IMR-90 (cell line): ENCODE measurements at regions not wholly inside any gene's neighbourhood (a gene's known extent, or its start where the extent isn't known, plus 50 kb on each side); places are given as distances from the start of the nearest gene placed in this dataset.

ENCODE experiments used
- ATAC-seq: fragments of 200-7000 bp; cut with Tn5 transposase; 2 replicates; pipeline ENCODE4 v1.9.1; 2020; ENCODE audit warnings: low read depth, mild to moderate bottlenecking, moderate library complexity
- BruUV-seq: library from RNA; stranded (reverse); fragments of 400-500 nt; replicated peaks from 2 replicates; lab custom pipeline; 2021; lab: Mats Ljungman, UMichigan
- CTCF ChIA-PET: fragments of 300-600 bp; formaldehyde crosslinking; extraction: SDS; loops from one replicate; lab custom pipeline; 2021; ENCODE audit warnings: antibody characterized with exemption; lab: Yijun Ruan, JAX
- POLR2A ChIA-PET: fragments of 300-600 bp; sonication (Branson Sonifier 250); formaldehyde crosslinking; loops from one replicate; lab custom pipeline; 2022; ENCODE audit warnings: antibody characterized with exemption; ENCODE audit not compliant: unreplicated experiment; lab: Charles Lee
- DNase-seq: peaks from one replicate; pipeline ENCODE4 v3.0.0; 2013
- H2AFZ ChIP-seq: replicated peaks from 2 replicates; pipeline ENCODE3; 2013; ENCODE audit warnings: low read length, mild to moderate bottlenecking; ENCODE audit not compliant: poor library complexity
- H2AK5ac ChIP-seq: 2 replicates; pipeline ENCODE4 v1.6.1; 2013; ENCODE audit warnings: low read depth, low read length, inconsistent platforms
- H2AK9ac ChIP-seq: replicated peaks from 2 replicates; pipeline ENCODE3; 2013; ENCODE audit warnings: mild to moderate bottlenecking, low read depth, low read length, moderate library complexity; ENCODE audit not compliant: poor library complexity
- H2BK120ac ChIP-seq: 2 replicates; pipeline ENCODE4 v1.6.1; 2013; ENCODE audit warnings: low read depth, low read length, inconsistent platforms
- H2BK15ac ChIP-seq: 3 replicates; pipeline ENCODE4 v1.6.1; 2013; ENCODE audit warnings: low read depth, low read length, inconsistent platforms
- H2BK20ac ChIP-seq: 2 replicates; pipeline ENCODE4 v1.6.1; 2013; ENCODE audit warnings: low read depth, mild to moderate bottlenecking, inconsistent platforms, low read length, moderate library complexity
- H2BK5ac ChIP-seq: 2 replicates; pipeline ENCODE4 v1.6.1; 2013; ENCODE audit warnings: mild to moderate bottlenecking, low read depth, low read length, inconsistent platforms; ENCODE audit not compliant: poor library complexity, severe bottlenecking
- H3K14ac ChIP-seq: replicated peaks from 2 replicates; pipeline ENCODE4 v1.6.1; 2013; ENCODE audit warnings: low read depth, low read length, inconsistent platforms
- H3K18ac ChIP-seq: 2 replicates; pipeline ENCODE4 v1.6.1; 2013; ENCODE audit warnings: low read depth, low read length, control low read depth
- H3K23ac ChIP-seq: 2 replicates; pipeline ENCODE4 v1.6.1; 2013; ENCODE audit warnings: low read depth, low read length, inconsistent platforms
- H3K27ac ChIP-seq: 2 replicates; pipeline ENCODE4 v1.5.1; 2013; ENCODE audit warnings: mild to moderate bottlenecking, control low read depth, low read length; ENCODE audit not compliant: insufficient read depth
- H3K27me3 ChIP-seq: 2 replicates; pipeline ENCODE4 v1.6.1; 2013; ENCODE audit warnings: low read length; ENCODE audit not compliant: control insufficient read depth, insufficient read depth
- H3K36me3 ChIP-seq: 2 replicates; pipeline ENCODE4 v1.6.1; 2013; ENCODE audit warnings: low read length, mixed read lengths; ENCODE audit not compliant: control insufficient read depth, insufficient read depth
- H3K4ac ChIP-seq: 2 replicates; pipeline ENCODE4 v1.6.1; 2013; ENCODE audit warnings: low read depth, low read length, inconsistent platforms
- H3K4me1 ChIP-seq: 2 replicates; pipeline ENCODE4 v1.6.1; 2013; ENCODE audit warnings: low read length, mixed read lengths; ENCODE audit not compliant: control insufficient read depth, insufficient read depth
- H3K4me2 ChIP-seq: 2 replicates; pipeline ENCODE4 v1.6.1; 2013; ENCODE audit warnings: low read depth, mild to moderate bottlenecking, control low read depth, low read length, moderate library complexity
- H3K4me3 ChIP-seq: 2 replicates; pipeline ENCODE4 v1.5.1; 2013; ENCODE audit warnings: low read depth, mild to moderate bottlenecking, control low read depth, low read length, moderate library complexity; ENCODE audit not compliant: insufficient read depth
- H3K56ac ChIP-seq: 2 replicates; pipeline ENCODE4 v1.6.1; 2013; ENCODE audit warnings: low read length, inconsistent platforms; ENCODE audit not compliant: insufficient read depth; ENCODE audit errors: extremely low read depth
- H3K79me1 ChIP-seq, 2 experiments: 2 replicates each; pipeline ENCODE4 v1.6.1; 2013; ENCODE audit warnings: low read length in 2 of 2, inconsistent platforms in 1 of 2, low read depth in 1 of 2
- H3K9ac ChIP-seq: 2 replicates; pipeline ENCODE4 v1.6.1; 2013; ENCODE audit warnings: low read depth, low read length, control low read depth
- H3K9me1 ChIP-seq: 2 replicates; pipeline ENCODE4 v1.6.1; 2013; ENCODE audit warnings: low read length, inconsistent platforms; ENCODE audit not compliant: insufficient read depth
- H3K9me3 ChIP-seq: 2 replicates; pipeline ENCODE4 v1.6.1; 2013; ENCODE audit warnings: low read length; ENCODE audit not compliant: control insufficient read depth, insufficient read depth
- H4K20me1 ChIP-seq: 2 replicates; pipeline ENCODE4 v1.6.1; 2013; ENCODE audit warnings: low read length, inconsistent platforms; ENCODE audit not compliant: insufficient read depth
- H4K5ac ChIP-seq: 2 replicates; pipeline ENCODE4 v1.6.1; 2013; ENCODE audit warnings: mild to moderate bottlenecking, low read depth, low read length, control low read depth
- H4K8ac ChIP-seq, 2 experiments: 2 replicates each; pipeline ENCODE4 v1.6.1; 2013; ENCODE audit warnings: low read depth in 2 of 2, low read length in 2 of 2, control low read depth in 1 of 2, inconsistent platforms in 1 of 2
- H4K91ac ChIP-seq: 2 replicates; pipeline ENCODE4 v1.6.1; 2013; ENCODE audit warnings: low read depth, low read length, inconsistent platforms; ENCODE audit not compliant: insufficient read depth
- BHLHE40 ChIP-seq: fragments of 150-350 bp; IDR thresholded peaks from 2 replicates; pipeline ENCODE4 v1.6.1; 2016; ENCODE audit warnings: mild to moderate bottlenecking, low read depth, low read length
- CEBPB ChIP-seq: IDR thresholded peaks from 2 replicates; pipeline ENCODE4 v1.6.1; 2012; ENCODE audit warnings: low read depth, low read length, improper control_type of control experiment
- CHD1 ChIP-seq: IDR thresholded peaks from 2 replicates; pipeline ENCODE4 v1.6.1; 2012; ENCODE audit warnings: low read depth, low read length, improper control_type of control experiment
- FOS ChIP-seq: fragments of 150-350 bp; IDR thresholded peaks from 2 replicates; pipeline ENCODE4 v1.6.1; 2016; ENCODE audit warnings: low read depth, low read length
- MAFK ChIP-seq: IDR thresholded peaks from 2 replicates; pipeline ENCODE4 v1.6.1; 2012; ENCODE audit warnings: low read depth, low read length, improper control_type of control experiment
- MAZ ChIP-seq: IDR thresholded peaks from 2 replicates; pipeline ENCODE4 v1.6.1; 2012; ENCODE audit warnings: low read depth, mild to moderate bottlenecking, low read length, improper control_type of control experiment, moderate library complexity, borderline replicate concordance
- MXI1 ChIP-seq: IDR thresholded peaks from 2 replicates; pipeline ENCODE4 v1.6.1; 2012; ENCODE audit warnings: low read depth, mild to moderate bottlenecking, low read length, moderate library complexity, borderline replicate concordance
- NFE2L2 ChIP-seq: fragments of 150-350 bp; IDR thresholded peaks from 2 replicates; pipeline ENCODE4 v1.6.1; 2016; ENCODE audit warnings: low read depth, mild to moderate bottlenecking, low read length
- POLR2A ChIP-seq: IDR thresholded peaks from 2 replicates; pipeline ENCODE4 v1.6.1; 2012; ENCODE audit warnings: mild to moderate bottlenecking, low read depth, low read length
- RAD21 ChIP-seq: IDR thresholded peaks from 2 replicates; pipeline ENCODE4 v1.6.1; 2012; ENCODE audit warnings: low read length, improper control_type of control experiment
- RCOR1 ChIP-seq: IDR thresholded peaks from 2 replicates; pipeline ENCODE4 v1.6.1; 2012; ENCODE audit warnings: mild to moderate bottlenecking, low read length, improper control_type of control experiment; ENCODE audit not compliant: insufficient replicate concordance
- RFX5 ChIP-seq: IDR thresholded peaks from 2 replicates; pipeline ENCODE4 v1.8.0; 2012; ENCODE audit warnings: low read depth, mild to moderate bottlenecking, low read length, moderate library complexity
- SMC3 ChIP-seq: fragments of 150-350 bp; IDR thresholded peaks from 2 replicates; pipeline ENCODE4 v1.6.1; 2016; ENCODE audit warnings: low read depth, mild to moderate bottlenecking, antibody characterized with exemption, low read length, moderate library complexity
- WGBS, 2 experiments: methylation state at CpG; one replicate each; pipeline versions ENCODE4 v1.1.5 to v1.1.7; 2013; ENCODE audit warnings: missing lambda C conversion rate in 2 of 2; ENCODE audit not compliant: insufficient read length in 1 of 2; ENCODE audit errors: extremely low coverage in 2 of 2; 5-methylcytosine and 5-hydroxymethylcytosine counted together
- dilution Hi-C: fragments of 300-500 bp; cut with HindIII; formaldehyde crosslinking; loops from one replicate; pipeline ENCODE4 v1.14.3; 2018; ENCODE audit warnings: low sequenced_read_pairs; ENCODE audit not compliant: unreplicated experiment
- in situ Hi-C: fragments of 300-500 bp; cut with MboI; formaldehyde crosslinking; loops from 3 replicates; pipeline ENCODE4 v1.14.3; 2019; ENCODE audit warnings: low sequenced_read_pairs, inconsistent platforms, mixed read lengths
- intact Hi-C: fragments of 100-400 bp; cut with micrococcal nuclease; formaldehyde crosslinking; loops from 2 replicates; pipeline ENCODE4 v1.10.0; 2022
- TF ChIP-seq, protein P1 (sequence below): conservative IDR thresholded peaks from 2 replicates; pipeline ENCODE4 v1.5.1; 2012; ENCODE audit warnings: mild to moderate bottlenecking, low read depth, low read length, improper control_type of control experiment
- TF ChIP-seq, protein P2 (sequence below): fragments of 150-350 bp; IDR thresholded peaks from 2 replicates; pipeline ENCODE4 v1.6.1; 2016; ENCODE audit warnings: low read depth, mild to moderate bottlenecking, low read length, moderate library complexity, borderline replicate concordance
- TF ChIP-seq, protein P3 (sequence below): fragments of 150-350 bp; IDR thresholded peaks from 2 replicates; pipeline ENCODE4 v1.6.1; 2017; ENCODE audit warnings: mild to moderate bottlenecking, antibody characterized with exemption, low read length, low read depth

DNA sequence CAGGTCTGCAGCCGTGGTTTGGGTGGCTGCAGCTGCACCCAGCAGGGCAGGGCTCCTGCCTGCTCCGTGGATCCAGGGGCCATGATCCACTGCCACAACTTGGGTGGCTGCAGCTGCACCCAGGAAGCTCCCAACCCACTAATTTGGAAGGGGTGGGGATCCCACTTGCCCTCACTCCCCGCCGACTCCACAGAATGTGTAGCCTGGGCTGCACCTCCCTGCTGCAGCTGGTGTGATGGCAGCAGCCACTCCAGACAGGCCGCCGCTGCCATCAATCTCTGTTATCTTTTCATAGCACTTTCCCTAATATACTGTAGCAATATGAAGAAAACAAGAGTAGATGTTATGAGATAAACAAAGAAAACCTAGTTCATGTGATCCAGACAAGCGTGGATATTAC lies 137.8 kb upstream of the CNTN3 start:
- intact Hi-C loops = no loop called here
- no TSS peak for BruUV-seq
- Histone ChIP-seq H3K9me3 (no peaks in the 10 kb centered on the region), H3K4me3 (no peak overlapping the region), H2BK120ac (no peak overlapping the region), H4K91ac (no peak overlapping the region), H3K27me3 (no peaks in the 10 kb centered on the region), H3K14ac (no peak overlapping the region), H3K4ac (no peak overlapping the region), H3K79me1 (no peaks in the 10 kb centered on the region), H2BK5ac (no peak overlapping the region), H3K36me3 (no peaks in the 10 kb centered on the region), H3K4me1 (no peaks in the 10 kb centered on the region), H2BK20ac (no peak overlapping the region), H2AK9ac (no peak overlapping the region), H3K56ac (no peak overlapping the region), H3K9me1 (no peaks in the 10 kb centered on the region), H3K23ac (no peak overlapping the region), H2AK5ac (no peak overlapping the region), H3K4me2 (no peak overlapping the region), H3K9ac (no peak overlapping the region), H4K8ac (no peak overlapping the region), H4K5ac (no peak overlapping the region), H3K18ac (no peak overlapping the region), H4K20me1 (no peaks in the 10 kb centered on the region), H3K27ac (no peak overlapping the region), H2AFZ (no peak overlapping the region), H2BK15ac (no peak overlapping the region)
- TF ChIP-seq FOS (no peak), CHD1 (no peak), SMC3 (no peak), RFX5 (no peak), NFE2L2 (no peak), POLR2A (no peak), MXI1 (no peak), RCOR1 (no peak), MAZ (no peak), RAD21 (no peak), MAFK (no peak), BHLHE40 (no peak), CEBPB (no peak)
- TF ChIP-seq, protein P1, sequence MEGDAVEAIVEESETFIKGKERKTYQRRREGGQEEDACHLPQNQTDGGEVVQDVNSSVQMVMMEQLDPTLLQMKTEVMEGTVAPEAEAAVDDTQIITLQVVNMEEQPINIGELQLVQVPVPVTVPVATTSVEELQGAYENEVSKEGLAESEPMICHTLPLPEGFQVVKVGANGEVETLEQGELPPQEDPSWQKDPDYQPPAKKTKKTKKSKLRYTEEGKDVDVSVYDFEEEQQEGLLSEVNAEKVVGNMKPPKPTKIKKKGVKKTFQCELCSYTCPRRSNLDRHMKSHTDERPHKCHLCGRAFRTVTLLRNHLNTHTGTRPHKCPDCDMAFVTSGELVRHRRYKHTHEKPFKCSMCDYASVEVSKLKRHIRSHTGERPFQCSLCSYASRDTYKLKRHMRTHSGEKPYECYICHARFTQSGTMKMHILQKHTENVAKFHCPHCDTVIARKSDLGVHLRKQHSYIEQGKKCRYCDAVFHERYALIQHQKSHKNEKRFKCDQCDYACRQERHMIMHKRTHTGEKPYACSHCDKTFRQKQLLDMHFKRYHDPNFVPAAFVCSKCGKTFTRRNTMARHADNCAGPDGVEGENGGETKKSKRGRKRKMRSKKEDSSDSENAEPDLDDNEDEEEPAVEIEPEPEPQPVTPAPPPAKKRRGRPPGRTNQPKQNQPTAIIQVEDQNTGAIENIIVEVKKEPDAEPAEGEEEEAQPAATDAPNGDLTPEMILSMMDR = no peak
- TF ChIP-seq, protein P2, sequence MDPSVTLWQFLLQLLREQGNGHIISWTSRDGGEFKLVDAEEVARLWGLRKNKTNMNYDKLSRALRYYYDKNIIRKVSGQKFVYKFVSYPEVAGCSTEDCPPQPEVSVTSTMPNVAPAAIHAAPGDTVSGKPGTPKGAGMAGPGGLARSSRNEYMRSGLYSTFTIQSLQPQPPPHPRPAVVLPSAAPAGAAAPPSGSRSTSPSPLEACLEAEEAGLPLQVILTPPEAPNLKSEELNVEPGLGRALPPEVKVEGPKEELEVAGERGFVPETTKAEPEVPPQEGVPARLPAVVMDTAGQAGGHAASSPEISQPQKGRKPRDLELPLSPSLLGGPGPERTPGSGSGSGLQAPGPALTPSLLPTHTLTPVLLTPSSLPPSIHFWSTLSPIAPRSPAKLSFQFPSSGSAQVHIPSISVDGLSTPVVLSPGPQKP = no peak
- TF ChIP-seq, protein P3, sequence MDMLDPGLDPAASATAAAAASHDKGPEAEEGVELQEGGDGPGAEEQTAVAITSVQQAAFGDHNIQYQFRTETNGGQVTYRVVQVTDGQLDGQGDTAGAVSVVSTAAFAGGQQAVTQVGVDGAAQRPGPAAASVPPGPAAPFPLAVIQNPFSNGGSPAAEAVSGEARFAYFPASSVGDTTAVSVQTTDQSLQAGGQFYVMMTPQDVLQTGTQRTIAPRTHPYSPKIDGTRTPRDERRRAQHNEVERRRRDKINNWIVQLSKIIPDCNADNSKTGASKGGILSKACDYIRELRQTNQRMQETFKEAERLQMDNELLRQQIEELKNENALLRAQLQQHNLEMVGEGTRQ = no peak
- POLR2A ChIA-PET = no interaction called here
- in situ Hi-C loops = no loop called here
- WGBS, 2 experiments = no CpG with 5 or more reads among the region's 7 CpGs
- dilution Hi-C loops = no loop called here
- DNase-seq (no peak), ATAC-seq (no peak)
- CTCF ChIA-PET = no interaction called here
